A549 (cell line): ENCODE measurements at regions not wholly inside any gene's neighbourhood (a gene's known extent, or its start where the extent isn't known, plus 50 kb on each side); places are given as distances from the start of the nearest gene placed in this dataset.

ENCODE experiments used
- ATAC-seq, 2 experiments: fragments of 200-7000 bp in 1 of 2; fragments of >200 bp in 1 of 2; cut with Nextera tagmentation in 1 of 2; cut with Tn5 transposase in 1 of 2; 3 replicates each; pipeline versions ENCODE4 v1.8.0 to v1.9.1; 2018 to 2020; ENCODE audit warnings: mild to moderate bottlenecking in 1 of 2, moderate library complexity in 1 of 2
- CTCF ChIA-PET: fragments of 300-600 bp; sonication (Branson Sonifier 250); formaldehyde crosslinking; extraction: SDS; loops from one replicate; lab custom pipeline; 2021; ENCODE audit warnings: antibody characterized with exemption, inconsistent platforms; lab: Yijun Ruan, JAX
- POLR2A ChIA-PET: fragments of 350-600 bp; formaldehyde crosslinking; extraction: SDS; loops from one replicate; lab custom pipeline; 2021; ENCODE audit warnings: antibody characterized with exemption, inconsistent platforms; lab: Yijun Ruan, JAX
- DNase-seq, 2 experiments: peaks; one replicate each; pipeline versions ENCODE4 v3.0.0 to v3.0.0-alpha.2; 2011 to 2016; ENCODE audit warnings: low read depth in 1 of 2, low spot score in 1 of 2
- FAIRE-seq: peaks from 2 replicates; lab custom pipeline; 2011; peaks lifted over from hg19 to GRCh38; lab: Jason Lieb, UNC
- H3K27ac ChIP-seq, 2 experiments: fragments of >200 bp; sonication (Bioruptor Twin); formaldehyde crosslinking; 3 replicates each; pipeline ENCODE4 v1.5.1; 2016 to 2017
- H3K4me1 ChIP-seq: fragments of >200 bp; sonication (Bioruptor Twin); formaldehyde crosslinking; 3 replicates; pipeline ENCODE4 v1.6.1; 2016
- H3K4me2 ChIP-seq: fragments of >200 bp; sonication (Bioruptor Twin); formaldehyde crosslinking; 3 replicates; pipeline ENCODE4 v1.6.1; 2016
- H3K4me3 ChIP-seq: fragments of >200 bp; sonication (Bioruptor Twin); formaldehyde crosslinking; 3 replicates; pipeline ENCODE4 v1.5.1; 2016
- H3K9me3 ChIP-seq: fragments of >200 bp; sonication (Bioruptor Twin); formaldehyde crosslinking; 3 replicates; pipeline ENCODE4 v1.6.1; 2016
- CBX2 ChIP-seq: fragments of 200-600 bp; sonication (generic); IDR thresholded peaks from 2 replicates; pipeline ENCODE4 v1.6.1; 2016; ENCODE audit warnings: low read depth, mild to moderate bottlenecking, borderline replicate concordance
- CHD2 ChIP-seq: fragments of 150-350 bp; IDR thresholded peaks from 2 replicates; pipeline ENCODE4 v1.6.1; 2014; ENCODE audit warnings: low read length; ENCODE audit not compliant: partially characterized antibody
- CHD4 ChIP-seq: fragments of 200-600 bp; sonication (generic); IDR thresholded peaks from 2 replicates; pipeline ENCODE4 v1.6.1; 2016; ENCODE audit warnings: antibody characterized with exemption, mild to moderate bottlenecking, borderline replicate concordance
- EHMT2 ChIP-seq: fragments of 200-600 bp; sonication (generic); IDR thresholded peaks from 2 replicates; pipeline ENCODE4 v1.6.1; 2016; ENCODE audit warnings: antibody characterized with exemption, low read depth, mild to moderate bottlenecking, moderate library complexity
- FOSB ChIP-seq: fragments of 250-450 bp; sonication (Bioruptor Pico); IDR thresholded peaks from 2 replicates; pipeline ENCODE4 v1.5.0; 2020; ENCODE audit warnings: mild to moderate bottlenecking, moderate library complexity
- HDAC2 ChIP-seq: fragments of 200-600 bp; sonication (generic); IDR thresholded peaks from 2 replicates; pipeline ENCODE4 v1.6.1; 2016
- HMGXB4 ChIP-seq: fragments of 250-450 bp; sonication (Bioruptor Pico); IDR thresholded peaks from 2 replicates; pipeline ENCODE4 v1.5.0; 2021; ENCODE audit warnings: mild to moderate bottlenecking, moderate library complexity, borderline replicate concordance
- HOXB13 ChIP-seq: fragments of 250-450 bp; sonication (Bioruptor Pico); IDR thresholded peaks from 2 replicates; pipeline ENCODE4 v1.5.0; 2020; ENCODE audit warnings: low read depth, mild to moderate bottlenecking, moderate library complexity
- JUNB ChIP-seq: fragments of >200 bp; sonication (Bioruptor Twin); formaldehyde crosslinking; IDR thresholded peaks from 2 replicates; pipeline ENCODE4 v1.6.1; 2016
- KDM1A ChIP-seq: fragments of 200-600 bp; sonication (generic); IDR thresholded peaks from 2 replicates; pipeline ENCODE4 v1.6.1; 2016; ENCODE audit warnings: low read depth, mild to moderate bottlenecking
- KDM5A ChIP-seq: fragments of 200-600 bp; sonication (generic); IDR thresholded peaks from 2 replicates; pipeline ENCODE4 v1.6.1; 2016; ENCODE audit warnings: antibody characterized with exemption, mild to moderate bottlenecking
- NFE2L2 ChIP-seq: fragments of 150-350 bp; conservative IDR thresholded peaks from 2 replicates; pipeline ENCODE4 v1.6.1; 2014; ENCODE audit warnings: low read length
- NR3C1 ChIP-seq: fragments of >200 bp; sonication (Bioruptor Twin); formaldehyde crosslinking; IDR thresholded peaks from 3 replicates; pipeline ENCODE4 v1.6.1; 2017
- PHF8 ChIP-seq: fragments of 200-600 bp; sonication (generic); IDR thresholded peaks from 2 replicates; pipeline ENCODE4 v1.6.1; 2016; ENCODE audit warnings: low read depth, mild to moderate bottlenecking, antibody characterized with exemption, moderate library complexity, borderline replicate concordance
- RAD21 ChIP-seq, 2 experiments: fragments of >200 bp in 1 of 2; sonication (Bioruptor Twin) in 1 of 2; formaldehyde crosslinking in 1 of 2; IDR thresholded peaks in 1 of 2; conservative IDR thresholded peaks in 1 of 2; 2 replicates in 1 of 2; 3 replicates in 1 of 2; pipeline ENCODE4 v1.6.1; 2012 to 2018; ENCODE audit warnings: inconsistent platforms in 1 of 2
- RARB ChIP-seq: fragments of 250-450 bp; sonication (Bioruptor Pico); IDR thresholded peaks from 2 replicates; pipeline ENCODE4 v1.8.0; 2021; ENCODE audit warnings: mild to moderate bottlenecking, moderate library complexity
- RCOR1 ChIP-seq: fragments of 150-350 bp; IDR thresholded peaks from 2 replicates; pipeline ENCODE4 v1.6.1; 2014; ENCODE audit warnings: antibody characterized with exemption, low read length, low read depth
- TFCP2L1 ChIP-seq: fragments of 250-450 bp; sonication (Bioruptor Pico); IDR thresholded peaks from 2 replicates; pipeline ENCODE4 v1.5.0; 2021; ENCODE audit warnings: mild to moderate bottlenecking
- TP53 ChIP-seq: fragments of 250-450 bp; sonication (Bioruptor Pico); IDR thresholded peaks from 2 replicates; pipeline ENCODE4 v1.5.0; 2021; ENCODE audit warnings: mild to moderate bottlenecking, moderate library complexity
- ZC3H11A ChIP-seq: fragments of 450-650 bp; IDR thresholded peaks from 2 replicates; pipeline ENCODE4 v1.6.1; 2014; ENCODE audit warnings: antibody characterized with exemption, mild to moderate bottlenecking
- WGBS: methylation state at CpG from one replicate; pipeline ENCODE4 v1.1.6; 2017; ENCODE audit errors: missing lambda C conversion rate; 5-methylcytosine and 5-hydroxymethylcytosine counted together
- TF ChIP-seq, protein P1 (sequence below): fragments of 250-450 bp; sonication (Bioruptor Pico); IDR thresholded peaks from 2 replicates; pipeline ENCODE4 v1.5.0; 2020; ENCODE audit warnings: low read depth, mild to moderate bottlenecking, moderate library complexity

GRCh38 chr11:100515087-100515486 is 172.0 kb upstream of the ARHGAP42 start:
- DNase-seq (peak in 1 of 2 experiments; percentile 25), FAIRE-seq (no peak)

GRCh38 chr11:100525197-100525596 is 161.9 kb upstream of the ARHGAP42 start:
- ChIA-PET CTCF (interaction anchor here (1.1 to 1.5 kb wide), 2 partner anchors 9 to 163 kb away, joined by 3 read pairs; no protein-coding TSS in a partner anchor), POLR2A (no interaction called here)
- Histone ChIP-seq H3K27ac (no peak overlapping the region), H3K4me2 (no peak overlapping the region), H3K4me3 (no peak overlapping the region), H3K9me3 (no peaks in the 10 kb centered on the region), H3K4me1 (no peaks in the 10 kb centered on the region)
- FAIRE-seq (no peak), DNase-seq (no peak), ATAC-seq (no peak)
- TF ChIP-seq JUNB, result no peak
- TF ChIP-seq PHF8, result no peak
- TF ChIP-seq KDM5A, result no peak
- no peak for TF ChIP-seq NFE2L2
- no peak for TF ChIP-seq TFCP2L1 (CRISPR knock-in tag)
- no peak for TF ChIP-seq NR3C1
- no peak for TF ChIP-seq TP53
- TF ChIP-seq, protein P1, sequence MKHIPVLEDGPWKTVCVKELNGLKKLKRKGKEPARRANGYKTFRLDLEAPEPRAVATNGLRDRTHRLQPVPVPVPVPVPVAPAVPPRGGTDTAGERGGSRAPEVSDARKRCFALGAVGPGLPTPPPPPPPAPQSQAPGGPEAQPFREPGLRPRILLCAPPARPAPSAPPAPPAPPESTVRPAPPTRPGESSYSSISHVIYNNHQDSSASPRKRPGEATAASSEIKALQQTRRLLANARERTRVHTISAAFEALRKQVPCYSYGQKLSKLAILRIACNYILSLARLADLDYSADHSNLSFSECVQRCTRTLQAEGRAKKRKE (CRISPR knock-in tag), result no peak
- TF ChIP-seq EHMT2, result no peak
- no peak for TF ChIP-seq KDM1A
- TF ChIP-seq RCOR1, result no peak
- no peak for TF ChIP-seq CHD2
- TF ChIP-seq CHD4, result no peak
- 36% methylated on average over 4 of the region's 4 CpGs for WGBS

More at GRCh38 chr11:100515087-100515486, 172.0 kb upstream of the ARHGAP42 start:
- CTCF ChIA-PET, result no interaction called here
- POLR2A ChIA-PET, result no interaction called here
- Histone ChIP-seq H3K4me3 (no peak overlapping the region), H3K4me1 (no peaks in the 10 kb centered on the region), H3K27ac (no peak overlapping the region), H3K4me2 (no peak overlapping the region), H3K9me3 (no peaks in the 10 kb centered on the region)
- no peak; a peak in 1 of 6 replicates for ATAC-seq
- no peak for TF ChIP-seq HDAC2
- TF ChIP-seq CHD4, result no peak
- TF ChIP-seq HMGXB4, result no peak
- no peak for TF ChIP-seq TP53
- no peak for TF ChIP-seq KDM5A
- TF ChIP-seq HOXB13 (CRISPR knock-in tag), result no peak
- no peak for TF ChIP-seq TFCP2L1 (CRISPR knock-in tag)
- TF ChIP-seq RCOR1, result no peak
- no peak for TF ChIP-seq RARB (CRISPR knock-in tag)
- no peak for TF ChIP-seq RAD21 (conservative IDR thresholded peaks at IDR 0.05 in 1 of 2, IDR thresholded peaks at IDR 0.05 in 1 of 2)
- TF ChIP-seq ZC3H11A, result no peak
- no peak for TF ChIP-seq CBX2
- TF ChIP-seq FOSB, result no peak
- TF ChIP-seq NFE2L2, result no peak

- no peak for ATAC-seq
- Histone ChIP-seq H3K4me1 (no peaks in the 10 kb centered on the region), H3K9me3 (no peaks in the 10 kb centered on the region), H3K4me3 (no peak overlapping the region), H3K27ac (no peak overlapping the region), H3K4me2 (no peak overlapping the region)
- no peak for FAIRE-seq
- POLR2A ChIA-PET, result no interaction called here
- 0 out of 5 replicates have a peak, but pooled peaks of 1 of the 2 experiments have one; percentile 15 for TF ChIP-seq RAD21 (conservative IDR thresholded peaks at IDR 0.05 in 1 of 2, IDR thresholded peaks at IDR 0.05 in 1 of 2)
- TF ChIP-seq, protein P1 (CRISPR knock-in tag), result no peak
- CTCF ChIA-PET, result interaction anchor here (0.7 to 1.5 kb wide), 3 partner anchors 10 to 164 kb away, joined by 3 read pairs; no protein-coding TSS in a partner anchor
- WGBS, result 4% methylated on average over 2 of the region's 2 CpGs
- peak in 1 of 2 experiments; percentile 3 for DNase-seq
Observed at GRCh38 chr11:100525635-100526034, 161.5 kb upstream of the ARHGAP42 start.
